Endothelial cell of umbilical vein (primary cell): ENCODE measurements at regions not wholly inside any gene's neighbourhood (a gene's known extent, or its start where the extent isn't known, plus 50 kb on each side); places are given as distances from the start of the nearest gene placed in this dataset.

Experiments
- BruUV-seq: library from RNA; stranded (reverse); fragments of 400-500 nt; replicated peaks from 2 replicates; lab custom pipeline; 2021; lab: Mats Ljungman, UMichigan
- CTCF ChIA-PET: fragments of 300-600, 350-600 bp; sonication (Branson Sonifier 250); formaldehyde crosslinking; loops from one replicate; lab custom pipeline; 2021; ENCODE audit warnings: antibody characterized with exemption, inconsistent platforms; lab: Charles Lee
- POLR2A ChIA-PET: fragments of 300-600, 350-600 bp; sonication (Branson Sonifier 250); formaldehyde crosslinking; loops from one replicate; lab custom pipeline; 2021; ENCODE audit warnings: antibody characterized with exemption, inconsistent platforms; lab: Charles Lee
- DNase-seq: peaks from one replicate; pipeline ENCODE4 v3.0.0-alpha.2; 2011; ENCODE audit warnings: low read depth, low spot score
- FAIRE-seq: peaks from 2 replicates; lab custom pipeline; 2011; peaks lifted over from hg19 to GRCh38; lab: Jason Lieb, UNC
- H2AFZ ChIP-seq: 2 replicates; pipeline ENCODE4 v1.6.0; 2012; ENCODE audit warnings: low read depth, low read length, control low read depth, inconsistent platforms
- H3K27ac ChIP-seq: 2 replicates; pipeline ENCODE4 v1.5.1; 2011; ENCODE audit warnings: low read depth, mild to moderate bottlenecking, control low read depth, low read length, moderate library complexity; ENCODE audit not compliant: insufficient read depth
- H3K27me3 ChIP-seq, 2 experiments: 2 replicates each; pipeline versions ENCODE4 v1.6.0 to v1.6.1; 2011; ENCODE audit warnings: low read length in 2 of 2, mixed read lengths in 1 of 2; ENCODE audit not compliant: control insufficient read depth in 2 of 2, insufficient read depth in 2 of 2
- H3K36me3 ChIP-seq, 2 experiments: 2 replicates in 1 of 2; 3 replicates in 1 of 2; pipeline ENCODE4 v1.5.1; 2011; ENCODE audit warnings: low read length in 2 of 2, mild to moderate bottlenecking in 1 of 2, moderate library complexity in 1 of 2; ENCODE audit not compliant: control insufficient read depth in 2 of 2, insufficient read depth in 2 of 2; ENCODE audit errors: extremely low read depth in 1 of 2
- H3K4me1 ChIP-seq: 3 replicates; pipeline ENCODE4 v1.5.1; 2011; ENCODE audit warnings: mild to moderate bottlenecking, low read length; ENCODE audit not compliant: control insufficient read depth, insufficient read depth; ENCODE audit errors: extremely low read depth
- H3K4me2 ChIP-seq: 2 replicates; pipeline ENCODE4 v1.6.1; 2011; ENCODE audit warnings: low read length, control low read depth, mixed read lengths; ENCODE audit not compliant: insufficient read depth
- H3K4me3 ChIP-seq, 3 experiments: fragments of 200-600 bp in 1 of 3; sonication (generic), shearing (Covaris generic) in 1 of 3; replicated peaks in 1 of 3; 2 replicates each; pipeline ENCODE4 v1.5.1; 2011 to 2016; ENCODE audit warnings: control low read depth in 3 of 3, low read length in 3 of 3, mild to moderate bottlenecking in 2 of 3, inconsistent platforms in 1 of 3, low read depth in 1 of 3, moderate library complexity in 1 of 3; ENCODE audit not compliant: insufficient read depth in 1 of 3
- H3K79me2 ChIP-seq: 2 replicates; pipeline ENCODE4 v1.6.0; 2012; ENCODE audit warnings: low read length, inconsistent platforms; ENCODE audit not compliant: control insufficient read depth, insufficient read depth
- H3K9ac ChIP-seq: replicated peaks from 2 replicates; pipeline ENCODE3; 2011; ENCODE audit warnings: low read length, control low read depth; ENCODE audit not compliant: insufficient read depth; ENCODE audit errors: extremely low read depth
- H3K9me1 ChIP-seq: replicated peaks from 3 replicates; pipeline ENCODE4 v1.6.0; 2011; ENCODE audit warnings: mild to moderate bottlenecking, low read length; ENCODE audit not compliant: control insufficient read depth, insufficient read depth; ENCODE audit errors: extremely low read depth
- H3K9me3 ChIP-seq: replicated peaks from 2 replicates; pipeline ENCODE4 v1.5.1; 2012; ENCODE audit warnings: low read length, inconsistent platforms; ENCODE audit not compliant: control insufficient read depth, insufficient read depth
- H4K20me1 ChIP-seq: replicated peaks from 2 replicates; pipeline ENCODE3; 2011; ENCODE audit warnings: mild to moderate bottlenecking, low read length; ENCODE audit not compliant: control insufficient read depth, insufficient read depth; ENCODE audit errors: extremely low read depth
- CTCF ChIP-seq, 2 donors: IDR thresholded peaks; 1 replicate in 1 of 2; 2 replicates in 1 of 2; pipeline ENCODE4 v1.5.1; 2011; ENCODE audit warnings: low read length in 2 of 2, mild to moderate bottlenecking in 2 of 2, moderate library complexity in 2 of 2, control low read depth in 1 of 2, inconsistent platforms in 1 of 2, low read depth in 1 of 2; ENCODE audit not compliant: insufficient read depth in 1 of 2; ENCODE audit errors: extremely low read depth in 1 of 2
- EZH2 ChIP-seq: IDR thresholded peaks from 2 replicates; pipeline ENCODE4 v1.6.1; 2012; ENCODE audit warnings: borderline replicate concordance, low read depth, mild to moderate bottlenecking, moderate library complexity, low read length, inconsistent platforms; ENCODE audit not compliant: severe bottlenecking
- FOS ChIP-seq: IDR thresholded peaks from 2 replicates; pipeline ENCODE4 v1.6.1; 2011; ENCODE audit warnings: mild to moderate bottlenecking, low read length, moderate library complexity, borderline replicate concordance; ENCODE audit not compliant: insufficient read depth
- GATA2 ChIP-seq: IDR thresholded peaks from 2 replicates; pipeline ENCODE4 v1.7.0; 2011; ENCODE audit warnings: low read depth, mild to moderate bottlenecking, moderate library complexity, mixed read lengths, low read length; ENCODE audit not compliant: insufficient read length, insufficient read depth
- JUN ChIP-seq: IDR thresholded peaks from 2 replicates; pipeline ENCODE4 v1.6.1; 2011; ENCODE audit warnings: borderline replicate concordance, low read depth; ENCODE audit not compliant: insufficient read length, insufficient read depth
- MAX ChIP-seq: IDR thresholded peaks from 2 replicates; pipeline ENCODE4 v1.6.1; 2011; ENCODE audit not compliant: insufficient read depth, insufficient read length
- MYC ChIP-seq: IDR thresholded peaks from one replicate; pipeline ENCODE4 v1.6.1; 2011; ENCODE audit warnings: mild to moderate bottlenecking, low read depth, low read length
- POLR2A ChIP-seq: IDR thresholded peaks from 2 replicates; pipeline ENCODE4 v1.6.1; 2012; ENCODE audit warnings: low read depth, mild to moderate bottlenecking, control low read depth, low read length
- POLR2AphosphoS5 ChIP-seq: IDR thresholded peaks from 2 replicates; pipeline ENCODE4 v1.6.1; 2012; ENCODE audit warnings: low read depth, mild to moderate bottlenecking, control low read depth, low read length, moderate library complexity; ENCODE audit not compliant: insufficient read depth
- dilution Hi-C: fragments of 300-500 bp; cut with MboI; formaldehyde crosslinking; loops from one replicate; pipeline ENCODE4 v1.15.0; 2019; ENCODE audit warnings: low sequenced_read_pairs; ENCODE audit not compliant: extremely low pct_ligation_motif_present
- intact Hi-C: fragments of 100-400 bp; cut with micrococcal nuclease; formaldehyde crosslinking; loops from one replicate; pipeline ENCODE4 v1.10.0; 2022

GRCh38 chr15:88741671-88742070, 61.6 kb upstream of the ACAN start:
- FAIRE-seq (no peak), DNase-seq (no peak)
- intact Hi-C loops: no loop called here
- BruUV-seq: no TSS peak
- no peak overlapping the region for H3K9ac ChIP-seq
- H3K4me1 ChIP-seq: peaks cover 7% of the 10 kb centered on the region
- no peak overlapping the region for H3K4me2 ChIP-seq
- H3K4me3 ChIP-seq: no peak overlapping the region
- no peaks in the 10 kb centered on the region for H3K79me2 ChIP-seq
- no peaks in the 10 kb centered on the region for H3K36me3 ChIP-seq
- no peak overlapping the region for H3K27ac ChIP-seq
- H3K9me3 ChIP-seq: no peaks in the 10 kb centered on the region
- no peaks in the 10 kb centered on the region for H3K9me1 ChIP-seq
- no peak overlapping the region for H2AFZ ChIP-seq
- H3K27me3 ChIP-seq: peaks cover 4 to 12% of the 10 kb centered on the region in 2 experiments
- TF ChIP-seq JUN (no peak), GATA2 (no peak), FOS (no peak), EZH2 (no peak), CTCF (IDR thresholded peaks at IDR 0.05; ENCODE audit: extremely low read depth in 1 of 2, insufficient read depth in 1 of 2, low read depth in 1 of 2, low read length in 2 of 2) (no peak), MYC (no peak), POLR2AphosphoS5 (no peak), MAX (no peak), POLR2A (no peak)
- ChIA-PET CTCF (no interaction called here), POLR2A (no interaction called here)
- dilution Hi-C loops: no loop called here
- H4K20me1 ChIP-seq: no peaks in the 10 kb centered on the region
